ENCODE measurements at regions not wholly inside any gene's neighbourhood (a gene's known extent, or its start where the extent isn't known, plus 50 kb on each side); places are given as distances from the start of the nearest gene placed in this dataset.

DNA sequence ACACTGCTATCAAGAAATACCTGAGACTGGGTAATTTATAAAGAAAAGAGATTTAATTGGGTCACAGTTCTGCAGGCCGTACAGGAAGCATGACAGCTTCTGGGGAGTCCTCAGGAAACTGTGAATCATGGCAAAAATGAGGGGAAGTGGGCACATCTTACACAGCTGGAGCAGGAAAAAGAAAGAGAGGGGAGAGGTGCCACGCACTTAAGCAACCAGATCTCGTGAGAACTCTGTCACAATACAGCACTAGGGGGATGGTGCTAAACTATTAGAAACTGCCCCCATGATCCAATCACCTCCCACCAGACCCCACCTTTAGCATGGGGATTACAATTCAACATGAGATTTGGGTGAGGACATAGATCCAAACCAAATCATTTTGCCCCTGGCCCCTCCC lies 105.5 kb upstream of the CPLX2 start:
- DNase-seq = no peak

DNA sequence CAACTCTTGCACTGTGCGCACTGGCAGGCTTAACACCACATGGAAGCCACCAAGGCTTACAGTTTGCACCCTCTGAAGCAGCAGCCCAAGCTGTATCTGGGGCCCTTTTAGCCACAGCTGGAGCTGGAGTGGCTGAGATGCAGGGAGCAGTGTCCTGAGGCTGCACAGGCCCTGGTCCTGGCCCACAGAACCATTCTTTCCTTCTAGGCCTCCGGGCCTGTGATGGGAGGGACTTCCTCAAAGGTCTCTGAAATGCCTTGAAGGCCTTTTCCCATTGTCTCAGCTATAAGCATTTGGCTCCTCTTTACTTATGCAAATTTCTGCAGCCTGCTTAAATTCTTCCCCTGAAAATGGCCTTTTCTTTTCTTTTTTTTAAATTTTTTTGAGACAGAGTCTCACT lies 104.4 kb upstream of the CPLX2 start:
- DNase-seq = no peak

DNA sequence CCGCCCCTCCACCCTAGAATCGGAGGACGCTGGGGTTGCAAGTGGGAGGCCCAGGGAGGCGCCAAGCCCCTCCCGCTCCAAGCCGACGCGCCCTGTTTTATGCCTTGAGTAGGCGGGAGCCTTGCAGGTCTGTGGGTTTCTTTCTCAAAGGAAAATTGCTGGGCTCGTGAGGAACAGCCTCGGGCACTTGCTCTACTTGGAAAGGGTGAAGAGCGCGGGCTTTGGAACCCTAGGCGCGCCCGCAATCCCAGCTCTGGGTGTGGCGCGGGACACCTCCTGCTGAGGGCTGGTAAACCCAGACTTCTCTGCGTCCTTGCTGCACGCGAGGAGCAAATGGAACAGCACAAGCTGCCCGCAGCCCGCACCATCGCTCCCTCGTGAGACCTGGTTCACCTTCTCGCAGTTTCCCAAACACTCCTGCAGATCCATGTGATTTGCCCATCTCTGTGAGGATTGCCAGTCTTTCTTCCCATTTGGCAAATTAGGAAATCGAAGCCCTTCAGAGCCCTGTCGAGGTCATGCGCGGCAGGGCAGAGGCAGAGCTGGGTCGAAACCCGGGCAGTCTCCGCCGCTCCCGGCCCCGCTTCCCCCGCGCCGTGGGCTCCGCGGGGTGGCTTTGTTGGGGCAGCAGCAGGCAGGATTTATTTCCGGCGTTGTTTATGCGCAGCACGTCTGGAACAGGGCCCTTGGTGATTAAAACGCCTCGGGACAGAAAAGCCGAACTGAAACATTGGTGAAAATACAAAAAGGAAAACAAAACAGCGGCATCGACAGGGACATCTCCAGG lies 98.4 kb upstream of the CPLX2 start:
- DNase-seq = no peak

DNA sequence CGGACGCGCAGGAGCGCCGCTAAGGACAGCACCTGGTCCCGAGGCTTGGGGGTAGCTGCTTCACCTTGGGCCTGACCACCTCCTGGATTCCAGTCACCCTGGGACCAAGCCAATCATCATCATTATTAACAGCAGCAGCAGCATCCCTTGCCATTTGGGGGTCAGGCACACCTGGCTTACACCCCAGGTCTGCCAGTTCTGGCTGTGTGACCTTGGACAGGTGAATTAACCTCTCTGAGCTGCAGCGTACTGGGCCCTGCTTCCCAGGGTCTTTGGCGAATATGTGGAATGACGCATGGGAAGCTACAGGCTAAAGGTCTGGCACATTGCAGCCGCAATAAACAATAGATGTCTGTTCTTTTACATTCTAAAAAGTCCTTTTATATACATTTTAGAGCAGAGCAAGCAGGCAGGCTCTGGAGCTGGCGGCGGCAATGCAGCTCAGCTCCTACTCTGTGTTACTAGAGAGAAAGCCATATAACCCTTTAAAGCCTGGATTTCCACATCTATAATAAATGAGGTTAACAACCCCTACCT lies 97.8 kb upstream of the CPLX2 start:
- no peak for DNase-seq

DNA sequence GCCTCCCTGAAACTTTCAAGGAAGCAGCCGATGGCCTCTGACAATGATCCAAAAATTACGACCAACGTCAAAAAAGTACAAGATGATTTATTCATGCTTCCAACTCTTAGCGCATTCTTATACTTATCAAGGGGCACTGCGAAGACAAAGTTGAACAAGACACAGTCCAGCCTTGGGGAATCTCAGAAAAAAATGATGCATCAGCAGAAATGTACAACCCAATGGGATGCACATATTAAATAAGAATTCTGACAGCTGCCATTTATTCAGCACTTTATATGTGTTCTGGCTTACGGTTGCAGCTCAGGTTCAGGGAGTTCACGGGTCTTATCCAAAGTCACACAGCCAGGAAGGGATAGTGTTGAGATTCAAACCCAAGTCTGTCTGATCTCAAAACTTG lies 96.0 kb upstream of the CPLX2 start:
- DNase-seq = no peak

DNA sequence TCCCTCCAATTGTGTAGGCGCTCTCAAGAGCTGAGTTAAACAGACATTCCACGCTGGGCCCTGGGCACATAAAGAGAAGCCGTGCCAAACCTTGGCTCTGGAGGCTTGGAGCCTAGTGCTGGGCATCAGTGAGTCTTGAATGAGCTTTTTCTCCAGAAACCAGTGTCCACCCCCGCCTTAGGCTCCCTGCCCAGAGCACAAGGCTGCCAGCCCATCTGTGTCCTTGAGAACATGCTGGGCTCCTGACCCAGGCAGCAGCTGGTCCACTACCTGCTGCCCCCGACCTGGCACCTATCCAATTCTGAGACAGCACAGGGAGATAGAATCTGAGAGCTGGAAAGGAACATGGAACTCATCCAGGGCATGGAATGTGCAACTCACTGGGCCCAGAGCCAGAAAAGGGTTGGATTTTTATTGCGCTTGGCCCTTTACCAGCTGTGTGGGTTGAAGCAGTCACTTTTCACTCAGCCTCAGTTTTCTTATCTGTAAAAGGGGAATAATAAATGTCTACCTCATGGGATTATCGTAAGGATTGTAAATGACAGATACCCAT lies 92.4 kb upstream of the CPLX2 start:
- no peak for DNase-seq

DNA sequence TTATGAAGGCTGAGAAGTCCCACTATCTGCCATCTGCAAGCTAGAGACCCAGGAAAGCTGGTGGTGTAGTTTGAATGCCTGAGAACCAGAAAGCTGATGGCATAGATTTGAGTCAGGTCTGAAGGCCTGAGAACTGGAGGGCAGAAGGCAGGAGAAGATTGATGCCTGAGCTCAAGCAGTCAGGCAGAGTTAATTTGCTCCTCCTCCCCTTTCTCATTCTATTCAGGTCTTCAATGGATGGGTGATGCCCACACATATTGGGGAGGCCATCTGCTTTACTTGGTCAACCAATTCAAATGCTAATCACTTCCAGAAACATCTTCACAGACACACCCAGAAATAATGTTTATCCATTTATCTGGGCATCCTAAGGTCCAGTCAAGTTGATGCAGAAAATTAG lies 87.6 kb upstream of the CPLX2 start:
- no peak for DNase-seq

DNA sequence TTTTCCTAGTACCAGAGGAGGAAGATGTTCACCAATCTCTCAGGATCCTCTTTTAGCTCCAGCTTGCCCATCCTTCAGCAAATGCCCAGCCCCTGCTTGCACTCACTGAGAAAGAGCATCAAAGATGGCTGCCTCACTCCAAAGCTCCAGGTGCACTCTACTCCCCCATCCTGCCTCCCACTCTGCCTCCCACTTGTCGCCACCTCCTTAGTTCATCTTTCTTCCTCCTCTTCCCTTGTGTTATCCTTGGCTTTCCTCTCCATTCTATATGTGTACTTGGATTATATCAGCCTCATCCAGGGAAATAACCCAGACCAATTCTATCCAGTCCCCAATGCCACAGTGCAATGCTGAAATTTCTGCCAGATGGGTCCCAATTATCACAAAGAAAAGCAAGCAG lies 87.1 kb upstream of the CPLX2 start:
- DNase-seq = no peak

DNA sequence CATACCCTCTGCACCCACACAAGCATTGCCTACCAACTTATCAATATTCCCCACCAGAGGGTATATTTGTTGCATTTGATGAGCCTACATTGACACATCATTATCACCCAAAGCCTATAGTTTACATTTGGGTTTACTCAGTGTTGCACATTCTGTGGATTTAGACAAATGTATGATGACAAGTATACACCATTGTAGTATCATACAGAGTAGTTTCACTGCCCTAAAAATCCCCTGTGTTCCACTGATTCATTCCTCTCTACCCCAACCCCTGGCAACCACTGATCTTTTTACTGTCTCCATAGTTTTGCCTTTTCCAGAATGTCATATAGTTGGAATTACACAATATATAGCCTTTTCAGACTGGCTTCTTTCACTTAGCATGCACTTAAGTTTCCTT lies 85.7 kb upstream of the CPLX2 start:
- no peak for DNase-seq

DNA sequence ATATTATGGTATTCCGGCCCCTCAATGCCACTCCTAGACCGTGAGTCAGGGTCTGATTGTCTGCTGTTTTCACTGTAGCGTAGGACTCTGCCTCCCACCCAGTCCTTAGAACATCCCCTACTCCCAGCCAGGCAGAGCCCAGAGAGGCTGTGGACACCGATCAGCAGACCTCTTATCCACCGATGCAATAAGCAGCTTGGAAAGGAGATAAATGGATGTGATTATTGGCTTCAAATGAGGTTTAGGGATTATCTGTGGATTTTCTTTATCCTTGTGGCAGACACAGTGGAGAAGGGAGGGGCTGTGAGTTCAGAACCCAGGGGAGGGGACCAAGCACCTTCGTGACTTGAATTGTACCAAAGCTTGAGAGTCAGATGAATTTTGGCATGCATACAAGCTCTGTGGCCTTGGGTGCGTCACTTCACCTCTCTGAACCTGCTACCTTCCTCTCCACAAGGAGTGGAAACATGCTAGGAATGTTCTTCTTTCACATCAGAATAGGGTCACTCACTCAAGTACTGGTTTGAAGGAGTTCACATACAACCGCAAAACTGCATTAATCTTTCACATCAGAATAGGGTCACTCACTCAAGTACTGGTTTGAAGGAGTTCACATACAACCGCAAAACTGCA lies 83.1 kb upstream of the CPLX2 start:
- DNase-seq = no peak

DNA sequence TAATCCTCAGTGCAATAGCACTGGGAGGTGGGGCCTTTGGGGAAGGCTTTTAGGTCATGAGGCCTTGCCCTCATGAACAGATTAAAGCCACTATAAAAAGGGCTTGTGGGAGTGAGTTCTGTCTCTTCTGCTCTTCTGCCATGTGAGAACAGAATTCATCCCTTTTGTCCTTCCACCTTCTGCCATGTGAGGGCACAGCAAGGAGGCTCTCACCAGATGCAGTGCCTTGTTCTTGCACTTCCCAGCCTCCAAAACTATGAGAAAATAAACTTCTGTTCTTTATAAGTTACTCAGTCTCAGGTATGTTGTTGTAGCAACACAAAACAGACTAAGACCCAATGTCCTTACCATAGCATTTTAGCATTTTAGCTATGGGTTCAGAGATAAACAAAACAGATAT lies 81.7 kb upstream of the CPLX2 start:
- no peak for DNase-seq

DNA sequence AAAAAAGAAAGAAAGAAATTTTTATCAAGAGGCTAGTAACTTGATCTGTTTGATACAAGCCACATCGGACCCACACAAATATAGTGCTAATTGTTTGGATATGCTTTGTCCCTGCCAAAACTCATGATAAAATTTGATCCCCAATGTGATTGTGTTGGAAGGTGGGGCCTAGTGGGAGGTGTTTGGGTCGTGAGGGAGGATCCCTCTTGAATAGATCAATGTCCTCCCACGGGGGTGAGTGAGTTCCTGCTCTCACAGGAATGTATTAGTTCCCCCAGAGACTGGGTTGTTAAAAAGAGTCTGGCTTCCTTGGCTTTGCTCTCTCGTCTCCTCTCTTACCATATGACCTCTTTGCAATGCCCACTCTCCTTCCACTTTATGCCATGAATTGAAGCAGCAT lies 80.6 kb upstream of the CPLX2 start:
- DNase-seq = no peak

DNA sequence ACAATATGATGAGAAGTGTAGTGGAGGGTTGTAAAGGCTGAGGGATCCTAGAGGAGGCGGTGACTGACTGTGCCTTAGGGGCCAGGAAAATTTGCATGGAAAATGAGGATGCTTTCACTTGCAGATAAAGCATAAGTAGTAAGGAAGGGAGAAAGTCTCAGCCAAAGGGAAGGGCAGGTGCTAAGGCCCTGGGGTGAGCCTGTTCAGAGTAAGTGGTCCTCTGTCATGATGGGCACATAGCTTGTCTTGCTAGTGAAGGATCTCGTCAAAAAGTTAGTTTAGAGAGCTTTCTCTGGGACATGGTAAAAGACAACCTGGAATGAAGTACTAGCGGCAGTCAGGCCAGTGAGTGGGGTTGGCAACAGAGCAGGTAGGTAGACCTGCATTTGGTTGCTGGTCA lies 75.4 kb upstream of the CPLX2 start:
- DNase-seq = no peak

DNA sequence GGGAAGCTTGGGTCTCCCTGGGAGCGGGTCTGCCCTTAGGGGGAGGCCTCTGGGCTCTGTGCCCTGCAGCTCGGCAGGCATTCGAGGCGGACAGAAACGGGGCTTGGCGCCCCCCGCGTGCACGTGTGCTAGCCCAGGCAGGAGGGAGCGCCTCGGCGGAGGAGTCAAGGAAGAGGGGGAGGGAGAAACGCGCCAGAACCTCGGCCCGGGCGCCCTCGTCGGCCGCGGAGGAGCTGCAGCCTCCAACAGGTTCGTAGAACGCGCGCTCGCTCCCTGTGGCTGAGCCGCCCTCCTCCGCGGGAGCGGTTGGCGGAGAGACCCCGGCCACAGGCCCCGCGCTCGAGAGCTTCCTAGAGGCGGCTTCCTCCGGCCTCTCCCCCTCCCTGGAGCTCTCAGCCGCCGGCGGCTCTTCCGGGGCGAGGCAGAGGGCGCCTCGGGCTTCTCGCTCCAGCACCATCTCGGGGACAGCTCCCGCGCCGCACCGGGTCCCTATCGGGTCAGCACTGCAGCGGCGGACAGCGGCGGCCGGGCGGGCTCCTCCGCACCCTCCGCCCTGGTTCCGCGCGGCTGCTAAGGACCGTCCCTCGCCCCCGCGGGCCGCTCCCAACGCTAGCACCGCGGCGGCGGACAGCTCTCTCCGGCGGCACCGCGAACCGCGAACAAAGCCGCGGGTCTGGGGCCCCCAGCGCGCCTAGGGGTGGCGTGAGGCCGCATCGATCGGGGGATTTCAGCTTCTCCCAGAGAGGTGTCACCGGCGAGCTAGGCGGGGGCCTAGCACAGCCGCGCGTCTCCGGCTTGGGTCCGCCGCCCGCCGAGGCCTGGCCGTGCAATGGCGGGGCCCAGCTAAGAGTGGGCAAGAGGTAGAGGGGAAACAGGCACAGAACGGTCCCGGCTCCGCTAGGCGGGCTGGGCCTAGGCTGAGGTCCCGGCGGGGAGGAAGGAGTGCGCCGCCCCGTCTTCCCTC lies 74.6 kb upstream of the CPLX2 start:
- peak; percentile 83 for DNase-seq

DNA sequence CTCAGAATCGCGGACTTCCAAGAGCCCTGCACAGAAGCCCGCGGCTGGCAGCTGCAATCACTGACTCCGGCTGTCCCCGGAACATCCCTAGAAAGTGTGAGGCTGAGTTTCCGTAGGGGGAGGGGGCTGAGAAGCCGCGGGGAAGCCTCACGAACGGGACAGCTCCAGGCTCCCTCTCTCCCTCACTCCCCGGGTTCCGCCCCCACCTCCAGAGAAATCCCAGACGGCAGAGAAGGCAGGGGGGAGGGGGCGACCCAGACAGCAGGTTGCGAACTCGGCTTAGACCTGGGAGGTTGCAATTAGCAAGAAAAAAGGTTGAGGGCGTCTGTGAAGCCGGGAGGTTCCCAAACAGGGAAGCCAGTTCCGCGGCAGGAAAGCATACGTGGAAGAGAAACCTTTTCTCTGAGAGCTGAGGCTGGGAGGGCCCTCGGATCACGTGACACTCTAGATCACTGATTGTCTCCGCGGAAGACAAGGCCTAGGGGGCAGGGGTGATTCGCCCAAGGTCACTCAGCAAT lies 73.8 kb upstream of the CPLX2 start:
- DNase-seq = no peak

DNA sequence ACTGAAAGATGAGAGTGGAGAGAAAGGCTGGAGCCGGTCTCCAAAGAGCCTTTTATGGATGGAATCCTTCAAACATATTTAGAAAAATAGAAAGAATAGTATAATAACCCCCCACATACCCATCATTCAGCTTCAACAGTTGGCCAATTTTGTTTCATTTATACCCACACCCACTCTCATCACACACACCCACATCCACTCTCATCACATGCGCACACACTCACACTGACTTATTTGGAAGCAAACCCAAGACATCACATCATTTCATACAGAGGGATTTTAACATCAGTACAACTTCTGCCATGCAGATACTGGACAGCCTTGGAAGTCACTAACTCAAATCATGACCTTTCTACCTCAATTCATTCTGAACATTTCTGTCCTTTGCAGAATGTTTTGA lies 72.8 kb upstream of the CPLX2 start:
- DNase-seq = no peak

DNA sequence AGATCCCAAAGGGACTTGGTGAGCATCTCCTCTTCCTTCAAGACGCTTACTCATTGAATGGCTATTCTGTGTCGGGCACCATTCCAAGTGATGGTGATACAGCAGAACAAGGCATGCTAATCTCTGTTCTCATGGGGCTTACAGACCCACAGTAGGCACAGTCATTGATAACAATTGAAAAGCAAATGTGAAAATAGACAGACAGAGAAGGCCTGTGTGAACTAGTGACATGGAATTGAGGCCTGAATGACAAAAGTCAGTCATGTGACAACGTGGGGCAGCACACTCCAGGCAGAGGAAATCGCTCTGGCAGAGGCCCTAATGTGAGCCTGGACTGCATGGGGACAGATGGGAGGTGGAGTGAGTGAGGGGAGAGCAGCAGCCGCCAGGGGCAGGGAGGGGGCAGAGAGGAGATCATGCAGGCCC lies 70.7 kb upstream of the CPLX2 start:
- no peak for DNase-seq

DNA sequence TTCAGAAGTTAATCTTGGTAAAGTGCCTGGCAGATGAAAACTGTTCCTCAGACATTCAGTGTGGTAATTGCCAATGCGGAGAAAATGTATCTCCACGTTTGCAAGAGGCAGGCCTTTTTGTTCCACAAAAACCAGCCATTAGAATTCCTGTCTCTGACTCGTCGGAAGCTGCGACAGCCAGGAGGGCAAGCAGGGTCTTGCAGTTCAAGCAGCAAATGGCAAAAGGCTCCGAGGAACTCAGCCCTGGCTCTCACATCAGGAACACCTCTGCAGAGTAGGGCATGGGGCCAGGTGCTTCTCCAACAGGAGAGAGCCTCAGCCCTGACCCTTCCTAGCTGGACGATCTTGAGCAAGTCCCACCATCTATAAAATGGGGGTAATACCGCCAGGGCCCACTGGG lies 69.0 kb upstream of the CPLX2 start:
- no peak for DNase-seq

DNA sequence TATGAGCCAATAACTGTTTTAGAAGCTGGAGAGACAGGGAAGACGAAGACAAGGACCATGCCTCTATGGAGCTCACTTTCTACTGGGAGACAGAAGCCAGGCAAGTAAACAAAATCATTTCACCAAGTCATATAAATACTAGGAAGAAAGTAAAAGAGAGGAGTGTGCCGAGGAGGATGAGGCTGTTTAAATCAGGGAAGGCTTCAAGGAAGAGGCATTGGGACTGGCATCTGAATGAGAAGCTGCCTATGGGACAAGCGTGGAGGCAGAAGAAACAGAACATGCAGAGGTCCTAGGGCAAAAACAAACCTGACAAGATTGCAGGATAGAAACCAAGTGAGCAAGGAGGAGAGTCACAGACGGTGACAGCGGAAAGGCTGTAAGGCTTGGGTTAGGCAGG lies 68.1 kb upstream of the CPLX2 start:
- no peak for DNase-seq

DNA sequence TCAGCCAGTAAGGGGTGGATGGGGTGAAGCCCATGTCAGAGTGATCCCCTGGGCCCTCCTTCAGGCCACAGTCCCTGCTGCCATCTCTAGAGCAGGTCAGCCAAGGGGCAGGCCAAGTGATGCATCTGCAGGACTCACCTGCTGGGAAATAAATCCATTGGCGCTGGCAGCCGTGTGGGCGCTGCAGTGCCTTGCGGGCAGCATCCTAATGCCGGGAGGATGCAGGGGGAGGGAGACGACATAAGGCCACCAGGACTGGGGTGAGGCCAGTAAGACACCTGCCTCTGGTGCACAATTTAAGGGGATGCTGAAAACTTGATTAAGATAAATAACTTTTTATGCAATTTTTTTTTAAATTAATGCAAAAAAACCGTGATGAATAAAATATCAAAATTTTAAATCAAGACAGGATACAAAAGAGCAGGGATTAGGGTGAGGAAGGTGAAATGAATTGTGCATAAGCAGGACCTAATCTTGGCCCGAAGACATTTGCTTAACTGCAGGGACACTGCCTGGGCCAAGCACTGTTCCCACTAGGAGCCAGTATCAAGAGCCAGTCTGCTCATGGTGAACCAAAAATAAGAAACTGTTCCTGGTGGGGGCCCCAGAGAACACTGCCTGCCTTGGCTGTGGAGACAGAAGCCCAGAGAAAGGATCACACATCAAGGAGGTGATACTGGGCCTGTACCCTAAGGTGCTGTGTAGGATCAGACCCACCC lies 67.5 kb upstream of the CPLX2 start:
- DNase-seq = no peak

DNA sequence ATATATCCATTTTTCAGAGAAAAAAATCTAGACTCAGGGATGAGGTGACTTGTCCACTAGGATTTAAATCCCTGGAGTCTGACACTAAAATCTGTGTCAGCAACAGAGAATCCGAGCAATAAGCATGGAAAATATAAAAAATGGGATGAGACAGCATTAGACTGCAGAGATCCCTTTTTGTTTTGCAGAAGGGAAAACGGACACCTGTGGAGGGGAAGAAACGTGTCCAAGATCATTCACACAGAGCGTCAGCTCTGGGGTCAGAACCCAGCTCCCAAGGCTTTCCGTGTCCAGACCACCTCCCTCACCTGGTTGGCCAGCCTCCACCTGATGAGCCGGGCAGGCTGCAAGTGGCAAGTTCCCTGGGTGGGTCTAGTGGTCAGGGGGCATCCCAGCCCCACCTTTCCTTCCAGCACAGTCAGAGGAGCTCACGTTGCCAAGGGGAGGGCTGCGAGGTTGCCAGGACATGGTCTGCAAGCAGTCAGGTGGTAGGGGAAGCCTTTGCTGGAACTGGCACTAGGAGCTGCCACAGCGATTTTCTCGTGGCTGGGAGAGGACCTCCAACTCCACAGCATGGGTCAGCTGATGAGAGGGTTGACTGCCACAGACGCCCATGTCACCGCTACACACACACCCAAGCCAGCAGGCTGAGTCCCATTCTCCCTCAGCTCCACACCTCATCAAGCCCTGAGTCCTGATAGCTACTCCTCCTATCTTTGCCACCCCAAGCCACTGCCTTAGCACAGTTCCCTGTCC lies 65.9 kb upstream of the CPLX2 start:
- no peak for DNase-seq
